ENCODE measurements at regions not wholly inside any gene's neighbourhood (a gene's known extent, or its start where the extent isn't known, plus 50 kb on each side); places are given as distances from the start of the nearest gene placed in this dataset.

DNA sequence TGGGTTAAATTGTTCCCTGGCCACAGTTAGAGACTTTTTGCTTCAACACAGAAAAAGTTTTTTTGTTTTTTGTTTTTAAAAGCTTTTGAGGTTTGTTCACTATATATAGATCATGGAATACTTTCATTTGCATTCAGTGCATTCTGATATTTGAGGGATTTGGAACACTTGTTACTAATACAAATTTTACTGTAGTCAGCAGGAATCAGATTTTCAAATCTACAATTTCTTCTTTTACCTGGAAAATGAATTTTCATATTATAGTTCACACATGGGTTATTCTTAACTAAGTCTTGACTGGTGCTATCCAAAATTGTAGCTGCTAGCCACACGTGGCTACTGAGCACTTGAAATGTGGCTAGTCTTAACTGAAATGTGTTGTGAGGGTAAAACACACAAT lies 142.0 kb downstream of the RMI1 start:
- no peaks in the 10 kb centered on the region for H3K36me3 ChIP-seq (ENCODE audit: control insufficient read depth in 2 of 2, extremely low read depth in 1 of 2, insufficient read depth in 1 of 2, low read length in 1 of 2)
- Mint-ChIP-seq H3K27ac (no peak overlapping the region), H3K4me3 (no peak overlapping the region), H3K4me1 (no peaks in the 10 kb centered on the region), H3K9me3 (peaks cover 0 to 5% (median 3%) of the 10 kb centered on the region in 3 donors), H3K36me3 (no peaks in the 10 kb centered on the region), H3K27me3 (peaks cover 25 to 38% of the 10 kb centered on the region in 2 donors)
- no peaks in the 10 kb centered on the region for H3K4me1 ChIP-seq (ENCODE audit: control insufficient read depth in 1 of 2, extremely low read depth in 1 of 2, insufficient read depth in 2 of 2, low read length in 2 of 2)
- no CpG with 5 or more reads among the region's 1 CpG for WGBS (ENCODE audit: insufficient coverage)
- ChIA-PET CTCF (no interaction called here), POLR2A (no interaction called here)
- peaks cover 0 to 3% of the 10 kb centered on the region in 2 experiments for H3K27me3 ChIP-seq (replicated peaks in 1 of 2; ENCODE audit: control insufficient read depth in 2 of 2, extremely low read depth in 1 of 2, insufficient read depth in 2 of 2, low read length in 1 of 2)
- no peaks in the 10 kb centered on the region for H3K9me3 ChIP-seq
- H3K27ac ChIP-seq (ENCODE audit: low read length) = no peak overlapping the region
- ATAC-seq (replicated peaks in 1 of 4) (no peak), DNase-seq (no peak)
- H3K4me3 ChIP-seq (ENCODE audit: control insufficient read depth in 1 of 2, extremely low read depth in 1 of 2, low read length in 1 of 2) = no peak overlapping the region

DNA sequence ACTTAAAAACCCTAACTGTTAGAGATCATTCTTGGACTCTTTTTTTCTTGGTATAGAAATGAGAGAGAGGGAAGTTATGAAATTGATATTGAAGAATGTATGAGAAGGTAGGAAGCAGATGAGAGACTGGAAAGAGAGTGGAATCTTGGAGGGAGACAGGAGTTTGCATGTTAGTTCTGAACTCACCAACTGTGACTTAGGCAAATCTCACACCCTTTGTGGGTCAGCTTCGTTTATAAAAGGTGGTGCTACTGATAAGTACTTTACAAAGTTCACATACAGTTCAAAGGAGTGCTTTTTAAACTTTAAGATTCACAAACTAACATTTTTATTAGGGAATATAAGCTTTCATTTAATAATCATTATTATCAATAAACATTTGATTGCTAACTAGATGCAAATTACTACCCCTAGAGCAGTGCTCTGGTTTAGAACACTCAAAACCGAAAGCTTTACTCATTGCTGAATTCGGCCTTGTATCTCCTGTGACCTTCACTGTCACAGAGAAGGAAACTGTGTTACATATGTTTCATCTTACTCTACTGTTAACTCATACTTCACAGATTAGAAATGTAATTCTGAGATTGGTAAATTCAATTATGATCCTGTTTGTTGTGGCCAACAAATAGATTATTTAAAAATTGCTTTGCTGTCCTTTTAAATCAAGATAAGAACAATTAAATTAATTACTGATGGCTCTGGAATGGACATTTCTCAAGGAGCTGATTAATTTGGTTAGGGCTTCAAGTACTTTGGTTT lies 143.2 kb downstream of the RMI1 start:
- Histone ChIP-seq H3K4me1 (ENCODE audit: control insufficient read depth in 1 of 2, extremely low read depth in 1 of 2, insufficient read depth in 2 of 2, low read length in 2 of 2) (no peaks in the 10 kb centered on the region), H3K36me3 (ENCODE audit: control insufficient read depth in 2 of 2, extremely low read depth in 1 of 2, insufficient read depth in 1 of 2, low read length in 1 of 2) (no peaks in the 10 kb centered on the region), H3K27me3 (replicated peaks in 1 of 2; ENCODE audit: control insufficient read depth in 2 of 2, extremely low read depth in 1 of 2, insufficient read depth in 2 of 2, low read length in 1 of 2) (peaks cover 0 to 8% of the 10 kb centered on the region in 2 experiments), H3K9me3 (no peaks in the 10 kb centered on the region), H3K4me3 (ENCODE audit: control insufficient read depth in 1 of 2, extremely low read depth in 1 of 2, low read length in 1 of 2) (no peak overlapping the region), H3K27ac (ENCODE audit: low read length) (no peak overlapping the region)
- POLR2A ChIA-PET = no interaction called here
- Mint-ChIP-seq H3K9me3 (no peaks in the 10 kb centered on the region), H3K27me3 (peaks cover 18 to 33% of the 10 kb centered on the region in 2 donors), H3K4me1 (no peaks in the 10 kb centered on the region), H3K27ac (no peak overlapping the region), H3K36me3 (no peaks in the 10 kb centered on the region), H3K4me3 (no peak overlapping the region)
- CTCF ChIA-PET = no interaction called here
- WGBS (ENCODE audit: insufficient coverage) = 60% methylated on average over 1 of the region's 3 CpGs
- DNase-seq (no peak), ATAC-seq (replicated peaks in 1 of 4) (no peak)

- ATAC-seq (replicated peaks in 1 of 4) (no peak), DNase-seq (no peak)
- H3K27ac Mint-ChIP-seq = no peak overlapping the region
- no peaks in the 10 kb centered on the region for H3K36me3 Mint-ChIP-seq
- Histone ChIP-seq H3K4me3 (ENCODE audit: control insufficient read depth in 1 of 2, extremely low read depth in 1 of 2, low read length in 1 of 2) (no peak overlapping the region), H3K27me3 (replicated peaks in 1 of 2; ENCODE audit: control insufficient read depth in 2 of 2, extremely low read depth in 1 of 2, insufficient read depth in 2 of 2, low read length in 1 of 2) (peaks cover 0 to 8% of the 10 kb centered on the region in 2 experiments), H3K9me3 (no peaks in the 10 kb centered on the region), H3K36me3 (ENCODE audit: control insufficient read depth in 2 of 2, extremely low read depth in 1 of 2, insufficient read depth in 1 of 2, low read length in 1 of 2) (no peaks in the 10 kb centered on the region), H3K27ac (ENCODE audit: low read length) (no peak overlapping the region), H3K4me1 (ENCODE audit: control insufficient read depth in 1 of 2, extremely low read depth in 1 of 2, insufficient read depth in 2 of 2, low read length in 2 of 2) (no peaks in the 10 kb centered on the region)
- no peak overlapping the region for H3K4me3 Mint-ChIP-seq
- no peaks in the 10 kb centered on the region for H3K4me1 Mint-ChIP-seq
- no peaks in the 10 kb centered on the region for H3K9me3 Mint-ChIP-seq
- ChIA-PET CTCF (no interaction called here), POLR2A (no interaction called here)
- WGBS (ENCODE audit: insufficient coverage) = 100% methylated on average over 2 of the region's 2 CpGs
- peaks cover 16 to 28% of the 10 kb centered on the region in 2 donors for H3K27me3 Mint-ChIP-seq
Measured at GRCh38 chr9:84125046-84125445, 144.4 kb downstream of the RMI1 start.

GRCh38 chr9:84129529-84129928 lies 148.9 kb downstream of the RMI1 start:
- Mint-ChIP-seq H3K4me3 (no peak overlapping the region), H3K27me3 (peaks cover 13 to 14% of the 10 kb centered on the region in 2 donors), H3K9me3 (no peaks in the 10 kb centered on the region), H3K4me1 (no peaks in the 10 kb centered on the region), H3K36me3 (no peaks in the 10 kb centered on the region), H3K27ac (no peak overlapping the region)
- Histone ChIP-seq H3K4me3 (ENCODE audit: control insufficient read depth in 1 of 2, extremely low read depth in 1 of 2, low read length in 1 of 2) (no peak overlapping the region), H3K36me3 (ENCODE audit: control insufficient read depth in 2 of 2, extremely low read depth in 1 of 2, insufficient read depth in 1 of 2, low read length in 1 of 2) (no peaks in the 10 kb centered on the region), H3K9me3 (no peaks in the 10 kb centered on the region), H3K4me1 (ENCODE audit: control insufficient read depth in 1 of 2, extremely low read depth in 1 of 2, insufficient read depth in 2 of 2, low read length in 2 of 2) (no peaks in the 10 kb centered on the region), H3K27me3 (replicated peaks in 1 of 2; ENCODE audit: control insufficient read depth in 2 of 2, extremely low read depth in 1 of 2, insufficient read depth in 2 of 2, low read length in 1 of 2) (peaks cover 0 to 5% of the 10 kb centered on the region in 2 experiments), H3K27ac (ENCODE audit: low read length) (no peak overlapping the region)
- CTCF ChIA-PET = no interaction called here
- DNase-seq = no peak
- ATAC-seq (replicated peaks in 1 of 4) = no peak
- WGBS (ENCODE audit: insufficient coverage) = 46% methylated on average over 2 of the region's 5 CpGs
- POLR2A ChIA-PET = interaction anchor here in 1 of 2 donors (0.5 kb wide), 1 partner anchor 298 kb away, joined by 4 read pairs; no protein-coding TSS in a partner anchor

DNA sequence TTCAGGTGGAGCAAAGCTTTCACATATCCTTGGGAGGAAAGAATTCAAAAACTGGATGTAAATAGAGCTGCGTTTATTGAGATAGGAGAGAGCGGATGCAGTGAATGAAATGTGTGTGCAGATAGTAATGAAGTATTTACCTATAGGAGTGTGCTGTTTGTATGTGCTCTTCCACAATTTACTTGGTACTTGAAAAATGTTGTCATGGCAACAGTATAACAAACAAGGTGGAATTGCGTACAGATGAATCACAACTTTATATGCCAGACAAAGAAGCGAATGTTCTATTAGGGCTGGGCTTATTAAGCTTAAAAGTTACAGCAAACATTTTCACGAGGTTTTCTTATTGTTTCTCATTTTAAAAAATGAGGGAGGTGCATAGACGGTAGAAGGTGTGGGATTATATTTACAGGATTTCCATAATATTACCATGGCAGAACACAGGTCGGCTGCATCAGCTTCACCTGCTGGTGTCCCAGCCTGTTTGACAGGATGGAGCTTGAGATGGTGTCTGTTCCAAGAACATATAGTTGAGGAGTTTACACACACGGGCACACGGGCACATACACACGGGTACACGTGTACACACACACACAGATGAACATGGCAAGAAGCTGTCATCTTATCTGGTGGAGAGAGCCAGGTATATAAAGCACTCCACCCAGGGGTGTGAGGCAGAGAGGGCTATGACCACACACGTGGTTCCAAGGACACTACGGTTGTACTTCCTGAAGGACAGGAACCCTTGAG lies 155.7 kb downstream of the RMI1 start:
- ATAC-seq (replicated peaks in 1 of 4) = no peak
- peaks cover 0 to 19% of the 10 kb centered on the region in 2 experiments for H3K27me3 ChIP-seq (replicated peaks in 1 of 2; ENCODE audit: control insufficient read depth in 2 of 2, extremely low read depth in 1 of 2, insufficient read depth in 2 of 2, low read length in 1 of 2)
- Mint-ChIP-seq H3K9me3 (no peaks in the 10 kb centered on the region), H3K4me3 (no peak overlapping the region), H3K4me1 (peaks cover 6 to 14% (median 11%) of the 10 kb centered on the region in 3 donors), H3K36me3 (no peaks in the 10 kb centered on the region), H3K27ac (no peak overlapping the region), H3K27me3 (peaks cover 34 to 37% of the 10 kb centered on the region in 2 donors)
- H3K36me3 ChIP-seq (ENCODE audit: control insufficient read depth in 2 of 2, extremely low read depth in 1 of 2, insufficient read depth in 1 of 2, low read length in 1 of 2) = no peaks in the 10 kb centered on the region
- no peak overlapping the region for H3K4me3 ChIP-seq (ENCODE audit: control insufficient read depth in 1 of 2, extremely low read depth in 1 of 2, low read length in 1 of 2)
- H3K27ac ChIP-seq (ENCODE audit: low read length) = no peak overlapping the region
- POLR2A ChIA-PET = no interaction called here
- no peaks in the 10 kb centered on the region for H3K9me3 ChIP-seq
- peaks cover 0 to 9% of the 10 kb centered on the region in 2 experiments for H3K4me1 ChIP-seq (ENCODE audit: control insufficient read depth in 1 of 2, extremely low read depth in 1 of 2, insufficient read depth in 2 of 2, low read length in 2 of 2)
- CTCF ChIA-PET = no interaction called here
- WGBS (ENCODE audit: insufficient coverage) = 72% methylated on average over 2 of the region's 13 CpGs
- DNase-seq = no peak

DNA sequence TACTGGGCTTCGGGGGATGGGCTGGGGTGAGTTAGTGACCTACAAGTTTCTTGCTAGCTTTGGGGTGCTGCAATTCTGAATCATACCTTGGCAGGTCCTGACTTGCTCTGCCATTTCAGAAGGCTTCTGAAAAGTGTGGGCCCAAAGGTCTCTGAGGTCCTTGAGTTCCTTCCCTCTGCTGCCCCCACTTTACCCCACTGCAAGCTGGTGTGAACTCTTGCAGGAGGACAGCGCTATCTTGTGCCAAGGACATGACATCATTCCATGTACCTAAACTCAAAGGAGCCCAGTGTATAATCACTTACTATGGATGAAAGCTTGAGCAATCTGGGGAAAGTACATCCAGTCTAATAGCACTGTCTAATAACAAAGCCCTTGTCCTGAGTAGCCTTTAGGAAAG lies 157.4 kb downstream of the RMI1 start:
- no peaks in the 10 kb centered on the region for H3K9me3 Mint-ChIP-seq
- Histone ChIP-seq H3K36me3 (ENCODE audit: control insufficient read depth in 2 of 2, extremely low read depth in 1 of 2, insufficient read depth in 1 of 2, low read length in 1 of 2) (no peaks in the 10 kb centered on the region), H3K27me3 (replicated peaks in 1 of 2; ENCODE audit: control insufficient read depth in 2 of 2, extremely low read depth in 1 of 2, insufficient read depth in 2 of 2, low read length in 1 of 2) (peaks cover 0 to 27% of the 10 kb centered on the region in 2 experiments), H3K4me3 (ENCODE audit: control insufficient read depth in 1 of 2, extremely low read depth in 1 of 2, low read length in 1 of 2) (no peak overlapping the region), H3K27ac (ENCODE audit: low read length) (no peak overlapping the region), H3K4me1 (ENCODE audit: control insufficient read depth in 1 of 2, extremely low read depth in 1 of 2, insufficient read depth in 2 of 2, low read length in 2 of 2) (peaks cover 0 to 9% of the 10 kb centered on the region in 2 experiments), H3K9me3 (no peaks in the 10 kb centered on the region)
- H3K27me3 Mint-ChIP-seq = peaks cover 43 to 51% of the 10 kb centered on the region in 2 donors
- H3K27ac Mint-ChIP-seq = no peak overlapping the region
- H3K36me3 Mint-ChIP-seq = no peaks in the 10 kb centered on the region
- peaks cover 7 to 14% (median 11%) of the 10 kb centered on the region in 3 donors for H3K4me1 Mint-ChIP-seq
- no peak for DNase-seq
- ChIA-PET CTCF (interaction anchor here in 1 of 2 donors (1.0 kb wide), 1 partner anchor 31 kb away, joined by 3 read pairs; no protein-coding TSS in a partner anchor), POLR2A (no interaction called here)
- no peak for ATAC-seq (replicated peaks in 1 of 4)
- no peak overlapping the region for H3K4me3 Mint-ChIP-seq
- WGBS (ENCODE audit: insufficient coverage) = 71% methylated on average over 1 of the region's 2 CpGs
